ENCODE measurements at regions not wholly inside any gene's neighbourhood (a gene's known extent, or its start where the extent isn't known, plus 50 kb on each side); places are given as distances from the start of the nearest gene placed in this dataset.

DNA sequence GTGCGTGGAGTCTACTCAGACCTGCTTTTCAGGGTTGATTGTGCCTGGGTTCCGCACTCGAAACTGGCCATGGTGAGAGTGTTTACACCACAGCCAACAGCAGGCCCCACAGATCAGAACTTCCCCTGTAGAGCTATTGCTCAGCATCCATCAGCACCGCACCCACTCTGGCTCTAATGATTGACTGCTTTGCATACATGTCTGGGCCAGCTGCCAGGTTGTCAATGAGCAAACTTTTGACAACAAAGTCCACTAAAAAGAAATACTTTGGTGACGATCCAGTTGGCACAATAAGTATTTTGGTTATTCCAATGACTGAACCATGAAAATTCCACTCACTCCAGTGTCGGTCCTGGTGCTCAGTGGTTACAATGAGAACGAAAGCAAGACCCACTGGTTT, 190.7 kb downstream of the FOXL1 start:
- TF ChIP-seq, protein P1, sequence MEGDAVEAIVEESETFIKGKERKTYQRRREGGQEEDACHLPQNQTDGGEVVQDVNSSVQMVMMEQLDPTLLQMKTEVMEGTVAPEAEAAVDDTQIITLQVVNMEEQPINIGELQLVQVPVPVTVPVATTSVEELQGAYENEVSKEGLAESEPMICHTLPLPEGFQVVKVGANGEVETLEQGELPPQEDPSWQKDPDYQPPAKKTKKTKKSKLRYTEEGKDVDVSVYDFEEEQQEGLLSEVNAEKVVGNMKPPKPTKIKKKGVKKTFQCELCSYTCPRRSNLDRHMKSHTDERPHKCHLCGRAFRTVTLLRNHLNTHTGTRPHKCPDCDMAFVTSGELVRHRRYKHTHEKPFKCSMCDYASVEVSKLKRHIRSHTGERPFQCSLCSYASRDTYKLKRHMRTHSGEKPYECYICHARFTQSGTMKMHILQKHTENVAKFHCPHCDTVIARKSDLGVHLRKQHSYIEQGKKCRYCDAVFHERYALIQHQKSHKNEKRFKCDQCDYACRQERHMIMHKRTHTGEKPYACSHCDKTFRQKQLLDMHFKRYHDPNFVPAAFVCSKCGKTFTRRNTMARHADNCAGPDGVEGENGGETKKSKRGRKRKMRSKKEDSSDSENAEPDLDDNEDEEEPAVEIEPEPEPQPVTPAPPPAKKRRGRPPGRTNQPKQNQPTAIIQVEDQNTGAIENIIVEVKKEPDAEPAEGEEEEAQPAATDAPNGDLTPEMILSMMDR (IDR thresholded peaks at IDR 0.05; ENCODE audit: insufficient read depth, low read depth, low read length): no peak
- no peak for TF ChIP-seq EZH2 (IDR thresholded peaks at IDR 0.05; ENCODE audit: insufficient read depth, low read length)

All from astrocyte (in vitro differentiated cells and primary cell).